Activated CD8-positive, alpha-beta T cell treated with anti-CD3 and anti-CD28 coated beads, Interleukin-2, amount 10 ng/mL, durations not matched to agents 7 days and 5 days (primary cell): ENCODE measurements at regions not wholly inside any gene's neighbourhood (a gene's known extent, or its start where the extent isn't known, plus 50 kb on each side); places are given as distances from the start of the nearest gene placed in this dataset.

Source experiments
- ATAC-seq: fragments of 150-1000 bp; cut with Tn5 transposase; one replicate; pipeline ENCODE4 v1.10.0; 2021; ENCODE audit warnings: moderate library complexity
- CTCF ChIA-PET: fragments of 350-600 bp; sonication (Branson Sonifier 250); formaldehyde crosslinking; loops from one replicate; lab custom pipeline; 2021; ENCODE audit warnings: antibody characterized with exemption; lab: Charles Lee
- POLR2A ChIA-PET: fragments of 350-600 bp; sonication (Branson Sonifier 250); formaldehyde crosslinking; loops from one replicate; lab custom pipeline; 2021; ENCODE audit warnings: antibody characterized with exemption; lab: Charles Lee
- DNase-seq: peaks from one replicate; pipeline ENCODE4 v3.0.0-alpha.2; 2020
- H3K27ac Mint-ChIP-seq: one replicate; pipeline ENCODE4 v1.8.0; 2021; ENCODE audit warnings: mild to moderate bottlenecking, mixed read lengths
- H3K27me3 Mint-ChIP-seq: one replicate; pipeline ENCODE4 v1.8.0; 2021; ENCODE audit warnings: low read depth, mixed read lengths
- H3K36me3 Mint-ChIP-seq: one replicate; pipeline ENCODE4 v1.8.0; 2021; ENCODE audit warnings: low read depth, mixed read lengths
- H3K4me1 Mint-ChIP-seq: one replicate; pipeline ENCODE4 v1.8.0; 2021; ENCODE audit warnings: low read depth, mixed read lengths
- H3K4me3 Mint-ChIP-seq: one replicate; pipeline ENCODE4 v1.8.0; 2021; ENCODE audit warnings: mild to moderate bottlenecking, mixed read lengths
- H3K9me3 Mint-ChIP-seq: one replicate; pipeline ENCODE4 v1.8.0; 2022; ENCODE audit warnings: mixed read lengths; ENCODE audit not compliant: insufficient read depth

DNA sequence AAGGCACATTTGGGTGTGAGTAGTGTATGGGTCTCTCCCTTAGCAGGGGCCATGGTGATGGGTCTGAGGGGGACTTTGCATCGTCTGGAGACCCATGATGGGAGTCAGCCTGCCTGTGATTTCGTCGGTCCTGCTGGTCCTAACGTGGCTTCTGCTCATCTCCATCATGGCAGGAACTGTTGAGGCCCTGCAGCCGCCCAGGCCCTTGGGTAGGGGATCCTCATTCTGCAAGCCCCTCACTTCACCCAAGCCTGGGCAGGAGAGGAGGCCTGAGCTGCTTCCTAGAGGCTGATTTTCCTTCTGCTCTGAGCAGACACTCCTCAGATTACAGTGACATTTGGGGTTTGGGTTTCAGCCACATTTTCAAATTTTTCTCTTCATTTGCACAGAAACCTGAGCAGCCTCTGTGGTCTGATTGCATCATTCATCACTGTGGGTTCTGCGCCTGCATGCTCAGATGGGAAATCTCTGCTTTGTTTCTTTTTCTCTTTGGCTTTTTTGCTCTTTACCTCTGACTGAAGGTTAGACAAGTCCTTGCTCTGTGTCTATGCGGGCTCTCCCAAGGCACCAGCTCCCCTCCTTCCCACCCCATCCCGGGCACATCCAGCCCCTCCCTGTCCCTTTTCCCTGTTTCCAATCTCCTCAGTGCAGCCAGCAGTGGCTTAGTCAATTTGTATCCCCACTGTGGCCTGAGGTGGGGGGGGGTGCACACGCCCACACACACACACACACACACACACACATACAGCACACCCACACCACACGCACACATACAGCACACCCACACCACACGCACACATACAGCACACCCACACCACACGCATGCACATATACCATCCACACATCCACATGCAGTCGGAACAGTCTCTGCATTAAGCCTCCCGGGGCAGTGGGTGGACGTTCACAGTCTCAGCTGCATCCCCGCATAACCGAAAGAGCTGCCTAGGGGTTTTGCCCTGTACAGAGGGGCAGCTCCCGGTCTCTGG, 305.4 kb upstream of the HS6ST1 start:
- ChIA-PET POLR2A (no interaction called here), CTCF (no interaction called here)
- Mint-ChIP-seq H3K27ac (peak overlapping the region; percentile 69), H3K4me3 (peak overlapping the region; percentile 26), H3K4me1 (peaks cover 24% of the 10 kb centered on the region), H3K27me3 (peaks cover 24% of the 10 kb centered on the region), H3K36me3 (no peaks in the 10 kb centered on the region), H3K9me3 (no peaks in the 10 kb centered on the region)
- ATAC-seq (peak; percentile 81), DNase-seq (peak; percentile 67)

DNA sequence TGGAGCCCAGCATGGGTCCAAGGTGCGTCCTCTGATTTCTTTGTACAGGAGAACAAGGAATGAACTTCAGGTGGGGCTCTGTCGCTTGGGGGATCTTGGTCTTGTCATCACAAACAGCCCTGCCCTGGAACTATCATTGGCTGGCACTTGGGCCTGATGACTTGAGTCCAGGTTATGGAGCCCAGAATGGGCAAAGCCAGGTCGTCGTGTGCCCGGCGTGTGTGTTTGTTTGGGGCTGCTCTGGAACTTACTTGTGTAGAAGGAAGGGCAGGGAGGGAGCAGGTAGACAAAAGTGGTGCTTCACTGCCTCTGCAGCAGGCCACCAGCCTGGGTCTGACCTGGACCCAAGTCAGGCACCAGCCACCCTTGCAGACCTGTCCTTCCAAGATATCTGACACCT, 306.3 kb upstream of the HS6ST1 start:
- ChIA-PET CTCF (no interaction called here), POLR2A (no interaction called here)
- ATAC-seq = no peak
- DNase-seq = no peak
- Mint-ChIP-seq H3K9me3 (no peaks in the 10 kb centered on the region), H3K27me3 (peaks cover 29% of the 10 kb centered on the region), H3K36me3 (no peaks in the 10 kb centered on the region), H3K4me1 (peaks cover 24% of the 10 kb centered on the region), H3K27ac (no peak overlapping the region), H3K4me3 (no peak overlapping the region)

DNA sequence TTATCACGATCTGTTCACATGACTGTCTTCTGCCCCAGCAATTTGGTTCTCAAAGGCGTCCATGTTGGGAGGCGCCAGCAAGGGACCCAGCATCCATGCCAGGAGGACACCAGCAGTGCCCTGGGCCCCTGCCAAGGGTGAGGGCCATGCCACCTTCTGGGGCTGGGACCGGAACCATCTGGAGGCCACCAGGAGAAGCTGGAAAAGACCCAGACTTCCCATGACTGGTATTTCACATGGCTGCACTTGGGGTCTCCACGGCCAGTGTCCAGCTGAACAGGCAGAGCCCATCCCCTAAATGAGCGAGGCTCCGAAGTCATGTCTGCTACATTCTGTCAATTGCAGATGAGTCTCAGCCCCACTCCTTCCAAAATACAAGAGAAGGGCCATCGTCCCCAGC, 306.8 kb upstream of the HS6ST1 start:
- DNase-seq = no peak
- POLR2A ChIA-PET = no interaction called here
- Mint-ChIP-seq H3K9me3 (no peaks in the 10 kb centered on the region), H3K4me3 (no peak overlapping the region), H3K27me3 (peaks cover 29% of the 10 kb centered on the region), H3K36me3 (no peaks in the 10 kb centered on the region), H3K4me1 (peaks cover 24% of the 10 kb centered on the region), H3K27ac (no peak overlapping the region)
- no peak for ATAC-seq
- CTCF ChIA-PET = no interaction called here

DNA sequence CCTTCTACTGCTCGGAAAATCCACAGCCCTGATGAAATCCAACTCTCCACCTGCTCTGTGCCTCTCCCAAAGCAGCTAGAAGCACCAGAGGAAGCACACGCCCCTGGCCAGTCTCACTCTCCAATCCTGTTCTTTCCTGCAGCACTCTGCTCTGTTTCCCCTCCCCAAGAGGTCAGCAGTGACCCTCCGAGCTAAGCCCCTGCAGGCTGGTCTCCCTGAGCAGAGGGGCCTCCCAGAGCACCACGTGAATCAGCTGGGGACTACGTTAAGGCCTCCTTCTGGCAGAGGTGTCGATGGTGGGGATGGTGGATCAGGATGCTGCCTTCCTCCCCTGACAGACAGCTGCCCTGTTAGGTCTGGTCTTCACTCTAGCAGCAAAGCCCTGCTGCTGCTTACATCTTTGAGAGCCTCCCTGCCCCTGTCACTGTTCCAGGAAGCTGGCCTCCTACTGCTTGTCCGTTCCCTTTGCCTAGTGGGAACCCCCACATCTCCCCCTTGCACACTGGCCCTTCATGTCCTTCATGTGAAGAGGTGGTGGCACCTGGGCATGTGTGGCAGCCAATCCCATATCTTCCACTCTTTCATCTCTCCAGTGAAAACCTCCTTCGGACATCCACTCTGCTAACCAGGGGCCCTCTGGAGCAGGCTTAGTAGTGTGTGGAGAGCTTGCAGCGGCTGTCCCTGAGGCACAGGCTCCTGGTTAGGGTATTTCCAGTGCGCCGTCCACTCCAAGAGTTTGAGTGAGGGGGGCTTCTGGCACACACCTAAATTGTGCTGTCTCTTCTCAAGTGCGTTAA, 307.5 kb upstream of the HS6ST1 start:
- DNase-seq (no peak), ATAC-seq (no peak)
- Mint-ChIP-seq H3K27me3 (peaks cover 32% of the 10 kb centered on the region), H3K36me3 (no peaks in the 10 kb centered on the region), H3K27ac (no peak overlapping the region), H3K9me3 (no peaks in the 10 kb centered on the region), H3K4me3 (no peak overlapping the region), H3K4me1 (peaks cover 28% of the 10 kb centered on the region)
- ChIA-PET CTCF (no interaction called here), POLR2A (no interaction called here)

DNA sequence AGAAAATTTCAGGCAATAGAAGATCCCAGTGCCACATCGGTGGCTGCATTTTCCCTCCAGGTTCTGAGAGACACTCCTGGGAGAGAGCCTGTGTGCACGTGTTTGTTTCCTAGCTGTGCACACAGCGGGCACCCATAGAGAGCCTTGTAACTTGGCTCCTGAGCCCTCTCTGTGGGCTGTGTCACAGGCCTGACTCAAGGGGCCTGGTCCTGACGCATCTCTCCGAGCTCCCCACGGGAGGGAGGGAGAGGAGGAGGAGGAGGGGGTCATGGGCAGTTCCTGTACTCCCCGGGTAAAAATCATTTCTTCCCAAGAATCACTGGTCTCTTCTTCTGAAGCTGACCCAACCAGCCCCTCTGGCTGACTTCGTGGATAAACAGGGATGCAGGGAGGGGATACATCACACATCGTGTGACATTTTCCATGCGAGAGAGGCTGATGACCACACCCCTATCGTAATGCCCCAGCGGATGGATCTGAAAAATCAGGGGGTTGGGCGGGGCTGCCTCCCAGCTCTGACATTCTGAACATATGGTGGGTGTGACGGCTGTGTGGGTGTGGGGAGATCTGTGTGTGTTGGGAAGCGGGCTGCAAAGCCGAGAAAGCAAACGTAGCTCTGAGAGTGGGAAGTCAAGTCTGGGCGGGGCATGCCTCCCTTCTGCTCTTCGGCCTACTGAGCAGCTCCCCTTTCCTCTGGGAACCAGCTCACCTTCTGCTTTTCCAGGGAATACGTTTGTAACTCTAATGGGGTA, 308.3 kb upstream of the HS6ST1 start:
- CTCF ChIA-PET = no interaction called here
- H3K27me3 Mint-ChIP-seq = peaks cover 33% of the 10 kb centered on the region
- no peak overlapping the region for H3K27ac Mint-ChIP-seq
- no peak overlapping the region for H3K4me3 Mint-ChIP-seq
- no peaks in the 10 kb centered on the region for H3K9me3 Mint-ChIP-seq
- ATAC-seq (no peak), DNase-seq (no peak)
- POLR2A ChIA-PET = no interaction called here
- peaks cover 35% of the 10 kb centered on the region for H3K4me1 Mint-ChIP-seq
- no peaks in the 10 kb centered on the region for H3K36me3 Mint-ChIP-seq

DNA sequence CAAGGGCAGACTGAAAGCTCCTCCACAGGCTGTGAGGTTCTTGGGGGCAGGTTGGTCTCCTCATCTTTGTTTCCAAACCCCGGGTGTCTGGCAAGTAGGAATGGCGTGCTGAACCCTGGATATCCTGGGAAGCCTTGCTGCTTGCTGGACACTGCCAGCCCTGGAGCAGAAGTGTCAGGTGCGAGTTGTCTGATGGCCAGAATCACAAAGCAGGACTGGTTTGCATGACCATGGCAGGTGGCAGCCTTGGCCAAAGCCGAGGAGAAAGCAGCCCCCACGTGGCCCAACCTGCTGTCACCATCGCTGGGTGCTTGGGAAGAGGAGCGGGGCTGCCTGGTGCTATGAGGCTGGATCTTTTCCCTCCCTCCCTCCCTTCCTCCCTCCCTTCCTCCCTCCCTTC, 309.5 kb upstream of the HS6ST1 start:
- DNase-seq (no peak), ATAC-seq (no peak)
- Mint-ChIP-seq H3K36me3 (no peaks in the 10 kb centered on the region), H3K27ac (no peak overlapping the region), H3K4me3 (no peak overlapping the region), H3K27me3 (peaks cover 34% of the 10 kb centered on the region), H3K4me1 (peaks cover 37% of the 10 kb centered on the region), H3K9me3 (no peaks in the 10 kb centered on the region)
- ChIA-PET POLR2A (no interaction called here), CTCF (no interaction called here)

DNA sequence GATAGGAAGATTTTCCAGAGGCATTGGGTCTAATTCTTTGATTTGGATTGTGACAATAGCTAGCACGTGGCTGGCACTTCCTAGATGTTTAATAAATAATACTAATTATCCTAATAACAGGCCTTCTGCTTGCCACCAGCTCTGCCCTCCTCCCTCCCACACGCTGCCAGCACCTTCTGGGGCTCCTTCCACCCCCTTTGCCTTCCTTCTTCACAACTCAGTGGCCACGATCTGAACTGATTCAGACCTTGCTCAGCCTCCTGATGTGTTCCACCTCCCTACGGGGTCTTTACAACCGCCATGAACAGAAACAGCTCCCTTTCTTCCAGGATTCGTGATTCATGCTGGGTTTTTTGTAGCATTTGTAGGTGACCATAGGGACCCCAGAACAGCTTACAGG, 310.3 kb upstream of the HS6ST1 start:
- DNase-seq (no peak), ATAC-seq (no peak)
- H3K4me3 Mint-ChIP-seq = no peak overlapping the region
- peaks cover 35% of the 10 kb centered on the region for H3K27me3 Mint-ChIP-seq
- ChIA-PET POLR2A (no interaction called here), CTCF (no interaction called here)
- peaks cover 29% of the 10 kb centered on the region for H3K4me1 Mint-ChIP-seq
- no peaks in the 10 kb centered on the region for H3K36me3 Mint-ChIP-seq
- no peaks in the 10 kb centered on the region for H3K9me3 Mint-ChIP-seq
- H3K27ac Mint-ChIP-seq = no peak overlapping the region

DNA sequence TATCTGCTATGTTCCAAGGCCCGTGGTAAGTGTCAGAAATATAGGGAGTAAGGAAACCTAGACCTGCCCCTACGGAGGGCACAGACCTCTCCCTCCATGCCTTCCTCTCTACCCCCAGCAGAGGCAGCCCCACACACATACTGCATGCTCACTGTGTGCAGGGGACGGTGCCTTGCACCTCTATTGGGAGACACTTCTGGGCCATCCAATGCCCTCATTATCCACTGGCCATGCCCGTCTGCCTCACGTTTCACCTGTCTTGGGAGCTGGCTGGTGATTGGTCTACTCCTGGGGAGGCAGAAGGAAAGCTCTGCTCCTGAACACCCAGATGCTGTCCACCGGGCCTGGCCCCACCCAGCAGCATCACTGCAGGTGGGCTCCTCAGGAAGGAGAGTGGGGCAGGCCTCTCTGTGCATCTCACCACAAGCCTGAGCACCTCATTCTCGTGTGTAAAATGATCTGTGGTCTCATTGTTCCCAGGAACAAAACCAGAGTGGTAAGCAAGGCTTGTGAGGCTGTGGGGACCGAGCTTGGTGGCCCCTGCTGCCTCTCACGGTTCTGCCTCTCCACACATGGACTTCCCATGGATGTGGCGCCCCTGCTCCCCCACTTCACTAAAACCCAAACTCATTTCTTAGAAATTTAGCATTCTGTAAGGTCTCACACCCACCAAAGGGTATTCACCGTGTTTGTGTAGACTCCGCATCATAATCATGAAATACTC, 312.5 kb upstream of the HS6ST1 start:
- Mint-ChIP-seq H3K27ac (no peak overlapping the region), H3K9me3 (no peaks in the 10 kb centered on the region), H3K27me3 (peaks cover 32% of the 10 kb centered on the region), H3K4me3 (no peak overlapping the region), H3K36me3 (no peaks in the 10 kb centered on the region), H3K4me1 (peaks cover 16% of the 10 kb centered on the region)
- POLR2A ChIA-PET = no interaction called here
- CTCF ChIA-PET = no interaction called here
- ATAC-seq (no peak), DNase-seq (no peak)

DNA sequence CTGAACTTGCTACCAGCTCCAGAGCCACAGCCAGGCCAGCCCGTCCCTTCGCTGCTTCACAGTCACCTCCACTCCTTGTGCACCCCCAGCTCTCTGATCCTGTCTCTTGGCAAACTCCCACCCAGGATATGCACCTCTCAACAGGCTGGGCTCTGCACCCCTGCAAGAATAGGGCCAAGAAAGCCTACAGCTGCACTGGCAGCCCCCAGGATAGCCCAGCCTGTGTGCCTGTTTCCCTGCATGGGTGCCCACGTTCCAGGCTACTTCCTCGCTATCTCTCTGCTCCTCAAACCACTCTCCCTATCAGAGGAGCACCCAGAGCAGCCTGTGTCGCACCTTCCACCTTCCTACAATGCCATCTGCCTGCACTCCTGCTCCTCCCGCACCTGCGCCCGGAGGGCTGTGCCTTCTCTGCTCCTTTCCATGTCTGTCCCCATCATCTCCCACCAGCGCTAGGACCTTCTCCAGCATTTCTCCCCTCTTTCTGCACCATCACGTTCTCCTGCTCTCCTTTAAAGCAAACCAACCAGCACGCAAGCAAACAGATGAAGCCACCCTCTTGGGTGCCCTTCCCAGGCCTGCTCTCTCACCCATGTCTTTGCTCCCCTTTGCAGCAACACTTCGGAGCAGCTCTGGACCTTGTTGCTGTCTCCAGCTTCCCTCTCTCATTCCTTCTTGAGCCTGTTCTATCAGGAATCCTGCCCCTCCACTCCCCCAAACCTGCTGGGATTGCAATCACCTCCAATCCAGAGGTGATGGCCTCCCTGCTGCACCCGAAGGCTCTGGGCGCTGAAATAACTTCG, 313.2 kb upstream of the HS6ST1 start:
- ATAC-seq = no peak
- CTCF ChIA-PET = no interaction called here

DNA sequence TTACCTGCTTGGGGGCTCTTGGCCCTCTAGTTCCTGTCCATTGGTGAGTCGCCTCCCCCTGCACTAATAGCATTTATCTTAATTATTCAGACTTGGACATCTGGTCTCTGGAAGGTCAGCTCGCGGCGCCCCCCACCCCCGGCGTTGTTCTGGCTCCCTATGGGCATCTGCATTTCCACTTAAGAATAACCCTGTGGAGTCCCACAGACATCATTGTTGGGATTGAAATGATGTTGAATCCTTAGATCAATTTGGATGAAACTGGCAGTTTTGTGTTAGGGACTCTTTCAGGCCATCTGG, 313.8 kb upstream of the HS6ST1 start:
- Mint-ChIP-seq H3K4me1 (peaks cover 15% of the 10 kb centered on the region), H3K9me3 (no peaks in the 10 kb centered on the region), H3K27ac (no peak overlapping the region), H3K27me3 (peaks cover 30% of the 10 kb centered on the region), H3K4me3 (no peak overlapping the region), H3K36me3 (no peaks in the 10 kb centered on the region)
- DNase-seq (no peak), ATAC-seq (no peak)
- POLR2A ChIA-PET = no interaction called here
- CTCF ChIA-PET = no interaction called here

More for the DNA sequence above, 313.2 kb upstream of the HS6ST1 start:
- POLR2A ChIA-PET = no interaction called here
- H3K4me3 Mint-ChIP-seq = no peak overlapping the region
- no peaks in the 10 kb centered on the region for H3K9me3 Mint-ChIP-seq
- no peak for DNase-seq
- peaks cover 32% of the 10 kb centered on the region for H3K27me3 Mint-ChIP-seq
- H3K27ac Mint-ChIP-seq = no peak overlapping the region
- peaks cover 15% of the 10 kb centered on the region for H3K4me1 Mint-ChIP-seq
- H3K36me3 Mint-ChIP-seq = no peaks in the 10 kb centered on the region

DNA sequence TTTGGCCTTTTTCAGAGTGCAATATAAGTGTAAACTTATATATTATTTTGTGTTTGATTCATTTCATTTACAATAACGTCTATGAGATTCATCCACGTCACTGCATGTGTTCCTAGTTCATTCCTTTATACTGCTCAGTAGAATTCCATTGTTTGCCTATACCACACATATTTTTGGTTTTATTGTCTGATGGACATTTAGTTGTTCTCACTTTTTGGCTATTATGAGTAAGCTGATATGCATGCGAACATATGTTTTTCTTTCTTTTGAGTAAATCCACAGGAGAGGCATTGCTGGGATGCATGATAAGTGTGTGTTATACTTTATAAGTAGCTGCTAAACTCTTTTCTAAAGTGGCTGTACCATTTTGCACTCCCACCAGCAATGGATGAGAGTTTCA, 314.8 kb upstream of the HS6ST1 start:
- POLR2A ChIA-PET = no interaction called here

More for the DNA sequence above, 314.8 kb upstream of the HS6ST1 start:
- no peak overlapping the region for H3K27ac Mint-ChIP-seq
- H3K9me3 Mint-ChIP-seq = no peaks in the 10 kb centered on the region
- peaks cover 30% of the 10 kb centered on the region for H3K27me3 Mint-ChIP-seq
- CTCF ChIA-PET = no interaction called here
- no peaks in the 10 kb centered on the region for H3K36me3 Mint-ChIP-seq
- H3K4me3 Mint-ChIP-seq = no peak overlapping the region
- peaks cover 15% of the 10 kb centered on the region for H3K4me1 Mint-ChIP-seq
- ATAC-seq (no peak), DNase-seq (no peak)
